GM12892 (cell line): ENCODE measurements at regions not wholly inside any gene's neighbourhood (a gene's known extent, or its start where the extent isn't known, plus 50 kb on each side); places are given as distances from the start of the nearest gene placed in this dataset.

Experiments
- POLR2A ChIP-seq: IDR thresholded peaks from 2 replicates; pipeline ENCODE4 v1.6.1; 2011; ENCODE audit warnings: low read depth, low read length, control low read depth
- POLR2AphosphoS5 ChIP-seq: IDR thresholded peaks from 2 replicates; pipeline ENCODE4 v1.6.1; 2011; ENCODE audit warnings: low read depth, low read length, control low read depth
- TAF1 ChIP-seq: IDR thresholded peaks from 2 replicates; pipeline ENCODE4 v1.6.1; 2011; ENCODE audit warnings: low read depth, mild to moderate bottlenecking, control low read depth, low read length, borderline replicate concordance

GRCh38 chr5:21452449-21452848, 1400.7 kb downstream of the CDH12 start:
- TF ChIP-seq TAF1: no peak
- TF ChIP-seq POLR2A: no peak
- TF ChIP-seq POLR2AphosphoS5: no peak
